Gastroesophageal sphincter (tissue), 4 donors: ENCODE measurements at regions not wholly inside any gene's neighbourhood (a gene's known extent, or its start where the extent isn't known, plus 50 kb on each side); places are given as distances from the start of the nearest gene placed in this dataset.
"Not testable (repeated sequence)": the region's sequence is repeated elsewhere in the genome, so short reads cannot be mapped to it uniquely, and the experiment has no call there.

ENCODE experiments used
- ATAC-seq: fragments of 150-250 bp; one replicate; pipeline ENCODE4 v1.9.1; 2016; ENCODE audit warnings: mild to moderate bottlenecking, moderate library complexity
- H3K27ac ChIP-seq, 4 donors: fragments of 200-600 bp; sonication (generic) in 3 of 4; 1 replicate in 3 of 4; 2 replicates in 1 of 4; pipeline ENCODE4 v1.5.1; 2016 to 2019
- H3K27me3 ChIP-seq: fragments of 200-600 bp; sonication (generic); one replicate; pipeline ENCODE4 v1.5.1; 2019
- H3K36me3 ChIP-seq, 2 donors: fragments of 200-600 bp; sonication (generic); one replicate each; pipeline ENCODE4 v1.5.1; 2019; ENCODE audit warnings: control low read depth in 1 of 2
- H3K4me1 ChIP-seq, 3 donors: fragments of 200-600 bp; sonication (generic); 1 replicate in 2 of 3; 2 replicates in 1 of 3; pipeline ENCODE4 v1.5.1; 2016 to 2019; ENCODE audit warnings: control low read depth in 2 of 3
- H3K4me3 ChIP-seq, 2 donors: fragments of 200-600 bp; sonication (generic); one replicate each; pipeline ENCODE4 v1.5.1; 2019; ENCODE audit warnings: mild to moderate bottlenecking in 1 of 2, moderate library complexity in 1 of 2
- H3K9me3 ChIP-seq, 3 donors: fragments of 200-600 bp; sonication (generic); one replicate each; pipeline ENCODE4 v1.5.1; 2017 to 2019; ENCODE audit warnings: control low read depth in 2 of 3
- CTCF ChIP-seq, 4 experiments: fragments of 200-600 bp in 2 of 4; fragments of 450-650 bp in 2 of 4; sonication (generic) in 1 of 4; IDR thresholded peaks; one replicate each; pipeline ENCODE4 v1.5.1; 2017 to 2019; ENCODE audit warnings: antibody characterized with exemption in 4 of 4, mild to moderate bottlenecking in 2 of 4, moderate library complexity in 2 of 4
- EP300 ChIP-seq: sonication (generic); formaldehyde crosslinking; IDR thresholded peaks from one replicate; pipeline ENCODE4 v1.6.1; 2017; ENCODE audit warnings: antibody characterized with exemption, mild to moderate bottlenecking
- POLR2A ChIP-seq, 2 donors: fragments of 450-650 bp; IDR thresholded peaks; one replicate each; pipeline ENCODE4 v1.6.1; 2017; ENCODE audit warnings: antibody characterized with exemption in 2 of 2, mild to moderate bottlenecking in 2 of 2, moderate library complexity in 1 of 2
- POLR2AphosphoS5 ChIP-seq: sonication (generic); formaldehyde crosslinking; IDR thresholded peaks from one replicate; pipeline ENCODE4 v1.6.1; 2017; ENCODE audit warnings: antibody characterized with exemption
- WGBS, 2 donors: methylation state at CpG; one replicate each; pipeline ENCODE4 v1.1.5; 2018; ENCODE audit warnings: low coverage in 1 of 2; 5-methylcytosine and 5-hydroxymethylcytosine counted together

- H3K27me3 ChIP-seq: no peaks in the 10 kb centered on the region
- H3K4me1 ChIP-seq: no peaks in the 10 kb centered on the region
- H3K9me3 ChIP-seq: no peaks in the 10 kb centered on the region
- 83 to 91% methylated on average over 2 of the region's 2 CpGs for WGBS, 2 donors
- no peak for TF ChIP-seq POLR2AphosphoS5
- TF ChIP-seq POLR2A (IDR thresholded peaks at IDR 0.05): no peak
- no peak for TF ChIP-seq CTCF (IDR thresholded peaks at IDR 0.05)
- no peak for TF ChIP-seq EP300
- ATAC-seq: no peak
- H3K36me3 ChIP-seq: no peaks in the 10 kb centered on the region
- no peak overlapping the region for H3K27ac ChIP-seq
- H3K4me3 ChIP-seq: no peak overlapping the region
Observed at GRCh38 chr4:12471193-12471592, 1012.9 kb downstream of the RAB28 start.

GRCh38 chr4:12461576-12461975 is 1022.6 kb downstream of the RAB28 start:
- not testable (repeated sequence) for ATAC-seq, H3K36me3 ChIP-seq, H3K27me3 ChIP-seq, H3K27ac ChIP-seq, H3K4me1 ChIP-seq, H3K4me3 ChIP-seq, H3K9me3 ChIP-seq
- WGBS, 2 donors: no CpG with 5 or more reads among the region's 5 CpGs

GRCh38 chr4:12459126-12459525 is 1025.0 kb downstream of the RAB28 start:
- TF ChIP-seq POLR2A (IDR thresholded peaks at IDR 0.05) (no peak), POLR2AphosphoS5 (no peak), CTCF (IDR thresholded peaks at IDR 0.05) (no peak), EP300 (no peak)
- Histone ChIP-seq H3K9me3 (no peaks in the 10 kb centered on the region), H3K27me3 (no peaks in the 10 kb centered on the region), H3K4me3 (no peak overlapping the region), H3K36me3 (no peaks in the 10 kb centered on the region), H3K27ac (no peak overlapping the region), H3K4me1 (no peaks in the 10 kb centered on the region)
- no peak for ATAC-seq
- WGBS, 2 donors: 88 to 91% methylated on average over 1 of the region's 3 CpGs

GRCh38 chr4:12458621-12459020 is 1025.5 kb downstream of the RAB28 start:
- Histone ChIP-seq H3K27me3 (no peaks in the 10 kb centered on the region), H3K9me3 (no peaks in the 10 kb centered on the region), H3K4me1 (no peaks in the 10 kb centered on the region), H3K36me3 (no peaks in the 10 kb centered on the region), H3K4me3 (no peak overlapping the region), H3K27ac (no peak overlapping the region)
- no peak for ATAC-seq
- WGBS, 2 donors: 92 to 94% methylated on average over 2 of the region's 2 CpGs
- TF ChIP-seq CTCF (IDR thresholded peaks at IDR 0.05) (no peak), POLR2A (IDR thresholded peaks at IDR 0.05) (no peak), EP300 (no peak), POLR2AphosphoS5 (no peak)

GRCh38 chr4:12452291-12452690 is 1023.6 kb upstream of the HS3ST1 start:
- Histone ChIP-seq H3K9me3 (peaks cover 0 to 29% (median 0%) of the 10 kb centered on the region in 3 donors), H3K36me3 (no peaks in the 10 kb centered on the region), H3K4me1 (no peaks in the 10 kb centered on the region), H3K27me3 (no peaks in the 10 kb centered on the region), H3K4me3 (no peak overlapping the region), H3K27ac (no peak overlapping the region)
- 84 to 100% methylated on average over 2 to 3 of the region's 3 CpGs for WGBS, 2 donors
- TF ChIP-seq POLR2AphosphoS5: no peak
- TF ChIP-seq POLR2A (IDR thresholded peaks at IDR 0.05): no peak
- TF ChIP-seq EP300: no peak
- TF ChIP-seq CTCF (IDR thresholded peaks at IDR 0.05): no peak
- ATAC-seq: no peak
